ENCODE measurements at regions not wholly inside any gene's neighbourhood (a gene's known extent, or its start where the extent isn't known, plus 50 kb on each side); places are given as distances from the start of the nearest gene placed in this dataset.
A peak's percentile ranks its signal among the peaks of the same experiment; 100 is the strongest.

- Histone ChIP-seq H3K4me2 (peak overlapping the region; percentile 51; the same call in 1 of the 2 replicates), H3K36me3 (no peaks in the 10 kb centered on the region), H3K9me3 (no peaks in the 10 kb centered on the region), H3K9ac (no peak overlapping the region), H3K4me3 (no peak overlapping the region), H3K4me1 (peaks cover 19% of the 10 kb centered on the region), H3K27me3 (no peaks in the 10 kb centered on the region), H4K20me1 (no peaks in the 10 kb centered on the region), H3K27ac (no peak overlapping the region)
- no peak for TF ChIP-seq Cebpa-rat (IDR thresholded peaks at IDR 0.05)
Observed at GRCh38 chr1:119294199-119294598, 74.4 kb upstream of the HAO2 start.

DNA sequence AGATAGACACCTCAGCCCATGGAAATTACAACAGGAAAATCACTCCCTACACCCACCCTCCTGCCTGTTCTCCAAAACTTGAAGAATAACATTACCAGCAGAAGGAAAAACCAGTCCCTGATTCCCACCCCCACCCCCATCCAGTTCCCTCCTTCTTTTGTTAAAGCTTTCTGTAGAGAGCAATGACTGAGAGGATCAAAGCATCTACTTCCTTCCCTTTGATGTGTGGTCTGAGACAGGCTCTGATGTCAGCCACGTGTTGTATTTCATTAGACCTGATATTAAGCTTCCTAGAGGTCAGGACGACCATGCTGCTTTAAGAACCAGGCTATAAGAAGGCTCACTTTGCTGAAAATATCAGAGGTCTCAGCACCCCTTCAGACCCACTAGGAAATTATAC lies 73.9 kb upstream of the HAO2 start:
- H3K27ac ChIP-seq = no peak overlapping the region
- no peak for TF ChIP-seq Cebpa-rat (IDR thresholded peaks at IDR 0.05)
- H3K36me3 ChIP-seq = no peaks in the 10 kb centered on the region
- H3K9me3 ChIP-seq = no peaks in the 10 kb centered on the region
- no peaks in the 10 kb centered on the region for H3K27me3 ChIP-seq
- H3K4me3 ChIP-seq = no peak overlapping the region
- H3K4me1 ChIP-seq = peaks cover 19% of the 10 kb centered on the region
- no peak overlapping the region for H3K9ac ChIP-seq
- no peaks in the 10 kb centered on the region for H4K20me1 ChIP-seq
- H3K4me2 ChIP-seq = peak overlapping the region; percentile 51

DNA sequence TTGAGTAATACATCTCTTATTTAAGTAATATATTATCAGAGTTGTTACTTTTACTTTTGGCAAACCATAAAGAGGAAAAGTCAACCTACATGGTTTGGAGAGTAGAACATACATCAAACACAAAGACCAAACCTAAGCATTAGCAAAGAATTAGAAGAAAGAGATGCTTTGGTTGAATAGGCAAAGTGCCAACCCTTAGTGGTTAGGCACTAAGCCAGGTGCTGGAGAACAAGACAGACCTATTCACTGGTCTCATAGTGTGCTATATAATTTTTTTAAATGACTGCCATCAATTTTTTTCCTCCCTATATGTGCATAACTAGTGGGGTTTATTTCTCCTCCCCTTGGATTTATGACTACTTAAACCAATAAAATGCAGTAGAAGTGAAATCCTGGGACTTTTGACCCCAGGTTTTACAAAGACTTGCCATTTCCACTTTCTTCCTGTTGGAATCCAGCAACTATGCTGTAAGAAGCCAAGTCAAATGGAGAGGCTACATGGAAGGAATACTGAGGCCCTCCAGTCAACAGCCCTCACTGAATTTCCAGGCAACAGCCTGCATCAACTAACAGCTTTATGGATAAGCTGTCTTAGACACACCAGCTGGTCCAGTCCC lies 69.8 kb upstream of the HAO2 start:
- no peaks in the 10 kb centered on the region for H3K9me3 ChIP-seq
- no peaks in the 10 kb centered on the region for H3K36me3 ChIP-seq
- TF ChIP-seq Cebpa-rat (IDR thresholded peaks at IDR 0.05) = no peak
- no peaks in the 10 kb centered on the region for H3K27me3 ChIP-seq
- H3K9ac ChIP-seq = no peak overlapping the region
- no peak overlapping the region for H3K4me3 ChIP-seq
- H3K4me2 ChIP-seq = no peak overlapping the region
- no peak overlapping the region for H3K27ac ChIP-seq
- H3K4me1 ChIP-seq = peaks cover 19% of the 10 kb centered on the region
- H4K20me1 ChIP-seq = no peaks in the 10 kb centered on the region

DNA sequence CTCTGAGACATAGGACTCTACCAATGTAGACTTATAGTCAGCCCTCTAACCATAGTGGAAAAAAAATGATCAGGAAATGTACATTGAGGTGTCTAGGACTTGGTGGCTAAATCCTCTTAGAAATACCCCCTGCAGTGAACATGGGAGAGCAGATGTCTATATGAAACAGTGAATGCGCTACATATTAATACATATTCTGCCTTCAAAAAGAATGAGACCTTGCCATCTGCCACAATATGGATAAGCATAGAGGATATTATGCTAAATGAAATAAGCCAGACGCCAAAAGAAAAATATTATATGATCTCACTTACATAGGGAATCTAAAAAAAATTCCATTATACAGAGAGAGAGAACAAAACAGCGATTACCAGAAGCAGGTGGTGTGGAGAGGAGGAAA lies 66.6 kb upstream of the HAO2 start:
- no peaks in the 10 kb centered on the region for H3K27me3 ChIP-seq
- no peak overlapping the region for H3K4me2 ChIP-seq
- H3K36me3 ChIP-seq = no peaks in the 10 kb centered on the region
- no peak overlapping the region for H3K4me3 ChIP-seq
- no peaks in the 10 kb centered on the region for H3K9me3 ChIP-seq
- no peak overlapping the region for H3K9ac ChIP-seq
- 0 out of 2 replicates have a peak, but pooled peaks cover 6% of the 10 kb centered on the region for H3K4me1 ChIP-seq
- no peaks in the 10 kb centered on the region for H4K20me1 ChIP-seq
- H3K27ac ChIP-seq = no peak overlapping the region
- no peak for TF ChIP-seq Cebpa-rat (IDR thresholded peaks at IDR 0.05)

DNA sequence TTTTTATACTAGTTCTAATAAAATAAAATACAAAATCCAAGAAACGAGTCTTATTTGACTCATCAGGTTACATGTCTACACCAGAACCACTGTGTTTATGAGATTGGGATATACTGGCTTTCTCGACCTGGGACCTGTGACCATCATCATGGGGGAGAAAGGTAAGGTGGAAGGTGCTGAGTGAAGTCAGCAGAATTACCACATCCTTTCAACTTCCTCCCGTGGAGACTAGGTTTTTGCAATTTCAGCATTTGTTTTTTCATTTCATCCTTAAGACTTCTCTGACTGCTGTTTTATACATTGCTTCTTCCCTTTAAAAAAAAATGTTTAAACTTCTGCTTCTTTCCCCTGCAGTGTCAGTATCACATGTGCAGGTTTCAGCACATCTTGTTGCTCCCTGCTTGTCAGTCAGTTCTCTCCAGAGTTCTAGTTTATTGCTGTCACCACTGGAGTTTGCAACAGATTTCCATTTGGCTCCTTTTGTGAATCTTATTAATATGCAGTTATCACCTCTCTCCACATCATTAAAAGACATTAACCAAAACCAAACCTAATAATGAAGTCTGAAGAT lies 60.4 kb upstream of the HAO2 start:
- H3K9ac ChIP-seq = no peak overlapping the region
- no peak overlapping the region for H3K27ac ChIP-seq
- no peaks in the 10 kb centered on the region for H3K27me3 ChIP-seq
- H3K4me2 ChIP-seq = peak overlapping the region; percentile 47
- no peaks in the 10 kb centered on the region for H4K20me1 ChIP-seq
- H3K9me3 ChIP-seq = no peaks in the 10 kb centered on the region
- no peaks in the 10 kb centered on the region for H3K36me3 ChIP-seq
- no peak for TF ChIP-seq Cebpa-rat (IDR thresholded peaks at IDR 0.05)
- H3K4me3 ChIP-seq = no peak overlapping the region
- peaks cover 15% of the 10 kb centered on the region for H3K4me1 ChIP-seq

DNA sequence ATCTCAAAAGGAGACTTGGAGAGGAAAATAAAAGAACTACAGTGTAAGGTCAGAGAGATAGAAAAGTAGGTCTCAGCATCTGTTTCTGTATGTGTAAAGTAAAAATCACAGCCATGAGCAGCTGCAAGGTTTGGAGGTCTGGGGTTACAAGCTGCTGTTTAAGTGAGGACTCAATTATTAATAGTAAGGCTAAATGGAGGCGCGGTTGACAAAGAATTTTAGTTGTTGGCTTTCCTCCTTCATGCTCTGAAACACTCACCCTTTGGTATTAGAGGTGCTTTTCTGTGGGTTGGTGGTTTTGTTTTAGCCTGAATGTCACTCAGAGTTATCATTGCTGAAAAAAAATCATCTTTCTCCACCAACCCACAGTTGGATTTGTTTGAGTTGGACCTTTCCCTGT lies 59.8 kb upstream of the HAO2 start:
- H3K9ac ChIP-seq = no peak overlapping the region
- TF ChIP-seq Cebpa-rat (IDR thresholded peaks at IDR 0.05) = no peak
- no peak overlapping the region for H3K27ac ChIP-seq
- H3K36me3 ChIP-seq = no peaks in the 10 kb centered on the region
- H3K4me1 ChIP-seq = peaks cover 15% of the 10 kb centered on the region
- H3K9me3 ChIP-seq = no peaks in the 10 kb centered on the region
- no peaks in the 10 kb centered on the region for H4K20me1 ChIP-seq
- H3K4me3 ChIP-seq = no peak overlapping the region
- peak overlapping the region; percentile 47 for H3K4me2 ChIP-seq
- no peaks in the 10 kb centered on the region for H3K27me3 ChIP-seq

- Histone ChIP-seq H3K4me3 (no peak overlapping the region), H3K27me3 (no peaks in the 10 kb centered on the region), H3K4me1 (peaks cover 15% of the 10 kb centered on the region), H3K4me2 (no peak overlapping the region), H4K20me1 (no peaks in the 10 kb centered on the region), H3K27ac (no peak overlapping the region), H3K9ac (no peak overlapping the region), H3K36me3 (no peaks in the 10 kb centered on the region), H3K9me3 (no peaks in the 10 kb centered on the region)
- no peak for TF ChIP-seq Cebpa-rat (IDR thresholded peaks at IDR 0.05)
Observed at GRCh38 chr1:119310301-119310700, 58.3 kb upstream of the HAO2 start.

GRCh38 chr1:119312500-119312899 lies 56.1 kb upstream of the HAO2 start:
- H3K27ac ChIP-seq = no peak overlapping the region
- H3K4me2 ChIP-seq = no peak overlapping the region
- no peaks in the 10 kb centered on the region for H3K27me3 ChIP-seq
- no peaks in the 10 kb centered on the region for H4K20me1 ChIP-seq
- H3K9me3 ChIP-seq = no peaks in the 10 kb centered on the region
- H3K4me3 ChIP-seq = no peak overlapping the region
- H3K9ac ChIP-seq = no peak overlapping the region
- TF ChIP-seq Cebpa-rat (IDR thresholded peaks at IDR 0.05) = no peak
- no peaks in the 10 kb centered on the region for H3K36me3 ChIP-seq
- H3K4me1 ChIP-seq = peaks cover 15% of the 10 kb centered on the region

DNA sequence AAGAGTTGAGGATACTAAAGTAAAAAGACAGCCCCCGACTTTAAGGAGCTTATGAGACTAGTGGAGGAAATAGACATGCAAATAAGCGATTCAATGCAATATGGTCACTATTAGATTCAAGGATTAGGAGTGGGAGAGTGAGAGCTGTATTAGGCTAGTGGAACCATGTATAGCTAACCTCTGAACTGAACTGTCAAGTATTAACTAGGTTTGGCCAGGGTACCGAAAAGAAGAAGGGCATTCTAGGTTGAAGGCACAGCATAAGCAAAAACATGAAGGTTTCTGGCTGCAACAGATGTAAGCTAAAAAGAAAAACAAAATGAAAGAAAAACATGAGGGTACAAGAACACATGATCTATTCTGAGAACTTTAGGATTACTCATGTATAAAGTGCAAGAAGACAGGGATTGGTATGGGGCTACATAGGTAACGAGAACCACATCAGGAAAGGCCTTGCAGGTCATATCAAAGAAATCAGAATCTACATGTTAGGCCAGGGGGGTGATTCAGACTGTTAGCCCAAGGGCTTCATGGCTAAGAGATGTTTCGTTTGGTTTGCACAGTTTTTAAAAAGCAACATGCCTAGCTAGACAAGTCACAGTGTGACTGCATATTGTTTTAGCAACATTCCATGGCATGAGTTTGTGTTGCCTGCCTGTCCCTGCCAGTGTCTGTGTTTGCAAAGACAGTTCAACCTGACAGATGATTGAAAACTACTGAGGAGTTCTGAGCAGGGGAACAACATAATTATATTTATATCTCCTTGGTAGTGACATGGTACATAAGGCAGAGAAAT lies 54.4 kb upstream of the HAO2 start:
- peaks cover 3% of the 10 kb centered on the region for H3K4me1 ChIP-seq
- no peak overlapping the region for H3K4me3 ChIP-seq
- no peaks in the 10 kb centered on the region for H3K36me3 ChIP-seq
- H3K4me2 ChIP-seq = no peak overlapping the region
- no peaks in the 10 kb centered on the region for H3K27me3 ChIP-seq
- H3K9me3 ChIP-seq = no peaks in the 10 kb centered on the region
- no peak overlapping the region for H3K9ac ChIP-seq
- no peak for TF ChIP-seq Cebpa-rat (IDR thresholded peaks at IDR 0.05)
- no peak overlapping the region for H3K27ac ChIP-seq
- no peaks in the 10 kb centered on the region for H4K20me1 ChIP-seq

DNA sequence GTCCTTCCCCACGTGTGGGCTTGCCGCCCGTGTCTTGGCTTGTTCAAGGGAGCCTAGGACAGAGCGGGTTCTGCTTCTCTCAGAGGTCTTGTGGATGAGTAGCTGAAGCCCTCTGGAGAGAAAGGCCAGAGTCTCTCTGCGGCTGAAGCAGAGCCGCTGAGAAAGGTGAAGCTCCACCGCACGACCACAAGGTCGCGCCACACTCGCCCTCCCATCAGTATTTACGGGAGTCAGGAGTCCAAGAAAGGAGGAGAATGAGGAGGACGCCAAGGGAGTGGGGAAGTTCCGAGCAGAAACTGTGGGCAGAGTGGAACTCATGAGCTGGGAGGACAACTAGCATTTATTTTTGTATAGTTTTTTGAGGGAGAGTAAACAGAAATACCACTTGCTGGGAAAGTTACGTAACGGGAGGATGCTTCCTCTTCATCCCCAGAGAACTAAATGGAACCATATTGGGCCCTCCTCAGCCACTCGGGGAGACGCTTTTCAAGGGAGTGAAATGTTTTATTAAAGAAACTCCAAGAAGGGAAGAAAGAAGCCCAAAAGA lies 51.6 kb upstream of the HAO2 start:
- Histone ChIP-seq H3K9me3 (no peaks in the 10 kb centered on the region), H3K27me3 (no peaks in the 10 kb centered on the region), H4K20me1 (no peaks in the 10 kb centered on the region), H3K4me1 (no peaks in the 10 kb centered on the region), H3K4me2 (no peak overlapping the region), H3K36me3 (no peaks in the 10 kb centered on the region), H3K9ac (no peak overlapping the region), H3K4me3 (no peak overlapping the region), H3K27ac (no peak overlapping the region)
- no peak for TF ChIP-seq Cebpa-rat (IDR thresholded peaks at IDR 0.05)

Data from BLaER1 (cell line).